Tibial nerve (tissue), 3 donors: ENCODE measurements at regions not wholly inside any gene's neighbourhood (a gene's known extent, or its start where the extent isn't known, plus 50 kb on each side); places are given as distances from the start of the nearest gene placed in this dataset.

Experiments used
- CTCF ChIP-seq, 5 experiments: fragments of 200-600 bp in 3 of 5; fragments of 450-650 bp in 2 of 5; sonication (generic) in 3 of 5; IDR thresholded peaks; one replicate each; pipeline ENCODE4 v1.5.1; 2016 to 2019; ENCODE audit warnings: antibody characterized with exemption in 5 of 5, mild to moderate bottlenecking in 3 of 5, moderate library complexity in 2 of 5
- POLR2A ChIP-seq, 2 donors: fragments of 450-650 bp; IDR thresholded peaks; one replicate each; pipeline ENCODE4 v1.6.1; 2017; ENCODE audit warnings: antibody characterized with exemption in 2 of 2, mild to moderate bottlenecking in 2 of 2, moderate library complexity in 2 of 2

- TF ChIP-seq CTCF (IDR thresholded peaks at IDR 0.05) (no peak), POLR2A (IDR thresholded peaks at IDR 0.05) (no peak)
Observed at GRCh38 chr1:42004322-42004721, 85.6 kb upstream of the HIVEP3 start.
